ENCODE measurements at regions not wholly inside any gene's neighbourhood (a gene's known extent, or its start where the extent isn't known, plus 50 kb on each side); places are given as distances from the start of the nearest gene placed in this dataset.

DNA sequence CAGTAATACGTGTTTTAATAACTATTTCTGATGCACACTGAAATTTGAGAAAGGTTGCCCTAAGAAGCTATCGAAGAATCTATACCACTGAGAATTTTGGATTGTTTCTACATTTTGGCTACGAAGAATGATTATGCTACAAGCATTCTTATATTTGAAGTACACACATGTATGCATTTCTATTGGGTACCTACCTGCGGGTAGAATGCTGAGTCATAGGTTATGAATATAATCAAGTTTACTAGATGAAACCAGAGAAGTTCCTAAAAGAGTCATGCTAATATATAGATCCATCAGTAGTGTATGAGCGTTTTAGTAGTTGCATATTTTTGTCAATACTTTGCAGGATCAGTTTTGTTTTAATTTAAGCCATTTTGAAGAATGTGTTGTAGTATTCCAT lies 62.0 kb upstream of the PCDH20 start:
- no peak overlapping the region for H3K4me3 ChIP-seq
- no peak overlapping the region for H3K27ac ChIP-seq (replicated peaks in 1 of 4)
- intact Hi-C loops (cut with DNase I) = no loop called here
- WGBS = 76% methylated on average over 5 of the region's 5 CpGs
- no peaks in the 10 kb centered on the region for H3K27me3 ChIP-seq
- TF ChIP-seq EP300 (IDR thresholded peaks at IDR 0.05) (no peak), POLR2A (IDR thresholded peaks at IDR 0.05; ENCODE audit: low read depth) (no peak), POLR2AphosphoS5 (IDR thresholded peaks at IDR 0.05) (no peak), CTCF (IDR thresholded peaks at IDR 0.05) (no peak)
- DNase-seq (ENCODE audit: extremely low spot score) = no peak
- no peaks in the 10 kb centered on the region for H3K4me1 ChIP-seq
- H3K9me3 ChIP-seq = no peaks in the 10 kb centered on the region
- no peaks in the 10 kb centered on the region for H3K36me3 ChIP-seq

DNA sequence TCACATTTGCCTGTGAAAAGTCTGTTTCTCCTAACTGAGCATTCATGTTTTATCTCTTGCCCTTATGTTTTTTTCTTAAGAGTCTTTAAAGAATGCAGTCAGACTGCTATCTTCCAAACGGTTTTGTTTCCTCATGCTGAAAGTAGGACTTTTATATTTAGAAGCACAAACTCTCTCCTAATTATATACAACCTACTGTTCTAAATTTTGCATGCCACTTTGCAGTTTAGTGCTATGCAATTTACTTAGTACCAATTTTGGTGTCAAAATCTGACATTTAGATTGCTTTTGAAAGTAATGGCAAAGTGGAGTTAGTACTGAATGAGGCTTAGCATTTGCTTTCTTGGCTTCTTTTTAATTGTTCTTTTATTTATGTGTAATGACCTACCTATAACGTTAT lies 55.1 kb upstream of the PCDH20 start:
- intact Hi-C loops (cut with DNase I) = no loop called here
- Histone ChIP-seq H3K36me3 (no peaks in the 10 kb centered on the region), H3K27me3 (no peaks in the 10 kb centered on the region), H3K27ac (replicated peaks in 1 of 4) (no peak overlapping the region), H3K4me3 (no peak overlapping the region), H3K9me3 (no peaks in the 10 kb centered on the region), H3K4me1 (peaks cover 0 to 4% (median 0%) of the 10 kb centered on the region in 4 donors)
- WGBS = 27% methylated on average over 2 of the region's 2 CpGs
- no peak for DNase-seq (ENCODE audit: extremely low spot score)
- TF ChIP-seq POLR2AphosphoS5 (IDR thresholded peaks at IDR 0.05) = no peak

DNA sequence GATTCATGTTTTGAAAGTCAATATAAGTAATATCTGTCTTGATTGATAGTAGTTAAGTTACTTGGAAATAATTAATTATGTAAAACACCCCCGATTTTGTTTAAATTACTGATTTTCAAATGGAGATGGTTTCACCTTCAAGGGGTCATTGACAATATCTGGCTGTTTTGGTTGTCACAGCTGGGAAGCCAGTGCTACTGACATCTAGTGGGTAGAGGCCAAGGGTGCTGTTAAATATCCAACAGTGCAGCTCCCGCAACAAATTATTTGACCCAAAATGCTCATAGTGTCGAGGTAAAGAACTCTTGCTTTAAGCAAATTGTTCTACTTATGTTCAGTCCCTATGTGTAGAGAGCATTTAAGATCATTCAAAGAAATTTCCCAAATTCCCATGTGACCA lies 50.6 kb upstream of the PCDH20 start:
- 51% methylated on average over 3 of the region's 3 CpGs for WGBS
- intact Hi-C loops (cut with DNase I) = no loop called here

More for the DNA sequence above, 50.6 kb upstream of the PCDH20 start:
- Histone ChIP-seq H3K4me3 (no peak overlapping the region), H3K27me3 (no peaks in the 10 kb centered on the region), H3K36me3 (no peaks in the 10 kb centered on the region), H3K27ac (replicated peaks in 1 of 4) (no peak overlapping the region), H3K4me1 (peaks cover 0 to 4% (median 0%) of the 10 kb centered on the region in 4 donors), H3K9me3 (no peaks in the 10 kb centered on the region)
- DNase-seq (ENCODE audit: extremely low spot score) = no peak
- TF ChIP-seq POLR2AphosphoS5 (IDR thresholded peaks at IDR 0.05) = no peak
- no peak for TF ChIP-seq EP300 (IDR thresholded peaks at IDR 0.05)
- no peak for TF ChIP-seq CTCF (IDR thresholded peaks at IDR 0.05)
- TF ChIP-seq POLR2A (IDR thresholded peaks at IDR 0.05; ENCODE audit: low read depth) = no peak

Small RNA genes lying in the stretch of these regions (small RNA-seq; reads per million reads assigned to genes)
- gene AL353765.1 (0 reads per million in 3 donors), gene AL356102.1 (0 reads per million in 3 donors), gene MIR4704 (0 reads per million in 3 donors), gene MIR548X2 (0 reads per million in 3 donors), gene RNU6-81P (0 reads per million in 3 donors)

All from esophagus muscularis mucosa (tissue), 4 donors.